ENCODE measurements at regions not wholly inside any gene's neighbourhood (a gene's known extent, or its start where the extent isn't known, plus 50 kb on each side); places are given as distances from the start of the nearest gene placed in this dataset.

GRCh38 chr3:29088579-29088978, 192.3 kb upstream of the RBMS3 start (continued):
- TF ChIP-seq MEF2B (IDR thresholded peaks at IDR 0.05; ENCODE audit: partially characterized antibody, poor library complexity, severe bottlenecking) (no peak), KDM1A (IDR thresholded peaks at IDR 0.05; ENCODE audit: borderline replicate concordance) (no peak), E2F4 (IDR thresholded peaks at IDR 0.05; ENCODE audit: low read depth, low read length) (no peak), E2F8 (IDR thresholded peaks at IDR 0.05; ENCODE audit: low read depth, partially characterized antibody) (no peak), NFIC (IDR thresholded peaks at IDR 0.05; ENCODE audit: low read depth, low read length) (no peak), NR2C1 (IDR thresholded peaks at IDR 0.05) (no peak), E4F1 (IDR thresholded peaks at IDR 0.05; ENCODE audit: borderline replicate concordance, partially characterized antibody) (no peak), USF2 (IDR thresholded peaks at IDR 0.05; ENCODE audit: borderline replicate concordance, low read depth, low read length) (no peak)

Data from GM12878 (cell line).